ENCODE measurements at regions not wholly inside any gene's neighbourhood (a gene's known extent, or its start where the extent isn't known, plus 50 kb on each side); places are given as distances from the start of the nearest gene placed in this dataset.

GRCh38 chr3:162142511-162142910, 645.9 kb downstream of the OTOL1 start:
- Histone ChIP-seq H4K91ac (ENCODE audit: insufficient read length, low read depth, low read length) (no peak overlapping the region), H2BK5ac (ENCODE audit: insufficient read length, low read length) (no peak overlapping the region), H2AK5ac (ENCODE audit: insufficient read length, low read length) (no peak overlapping the region), H3K9me3 (ENCODE audit: control insufficient read depth, low read depth, low read length) (no peaks in the 10 kb centered on the region), H3K18ac (ENCODE audit: insufficient read length, low read depth, low read length) (no peak overlapping the region), H3K4me2 (ENCODE audit: insufficient read depth, insufficient read length, low read length) (no peak overlapping the region), H2BK15ac (ENCODE audit: low read depth, low read length) (no peak overlapping the region), H3K56ac (ENCODE audit: insufficient read length, low read depth, low read length) (no peak overlapping the region), H3K23me2 (ENCODE audit: insufficient read length, low read depth, low read length, poor library complexity, severe bottlenecking) (no peaks in the 10 kb centered on the region), H3K14ac (ENCODE audit: insufficient read depth, low read length) (no peak overlapping the region), H3K27ac (ENCODE audit: insufficient read length, low read depth, low read length) (no peak overlapping the region), H3K27me3 (ENCODE audit: insufficient read depth, low read length) (no peaks in the 10 kb centered on the region), H3K4me1 (ENCODE audit: insufficient read depth, low read length) (no peaks in the 10 kb centered on the region), H2BK120ac (ENCODE audit: low read depth, low read length, poor library complexity, severe bottlenecking) (no peak overlapping the region), H3K79me1 (ENCODE audit: insufficient read depth, low read depth, low read length, poor library complexity, severe bottlenecking) (no peaks in the 10 kb centered on the region), H4K5ac (ENCODE audit: insufficient read length, low read depth, low read length) (no peak overlapping the region), H2BK20ac (ENCODE audit: low read depth, low read length, poor library complexity, severe bottlenecking) (no peak overlapping the region), H3K79me2 (ENCODE audit: insufficient read depth, low read length) (no peaks in the 10 kb centered on the region), H3T11ph (ENCODE audit: low read length) (no peak overlapping the region), H3K9ac (ENCODE audit: extremely low read depth, insufficient read length, low read length) (no peak overlapping the region), H4K8ac (replicated peaks; ENCODE audit: insufficient read length, low read depth, low read length) (no peak overlapping the region), H3K4ac (ENCODE audit: low read depth, low read length) (no peak overlapping the region), H2AFZ (ENCODE audit: low read length) (no peak overlapping the region), H3K23ac (ENCODE audit: insufficient read length, low read depth, low read length) (no peak overlapping the region), H2BK12ac (ENCODE audit: insufficient read length, low read depth, low read length) (no peak overlapping the region), H4K20me1 (ENCODE audit: control insufficient read depth, insufficient read depth, insufficient read length) (no peaks in the 10 kb centered on the region)
- TF ChIP-seq CTCF (conservative IDR thresholded peaks at IDR 0.05): no peak
- Mint-ChIP-seq H3K4me1 (no peaks in the 10 kb centered on the region), H3K9me3 (no peaks in the 10 kb centered on the region), H3K27me3 (ENCODE audit: low read depth) (no peaks in the 10 kb centered on the region), H3K36me3 (ENCODE audit: insufficient read depth in 1 of 3, low read depth in 3 of 3) (no peaks in the 10 kb centered on the region), H3K4me3 (no peak overlapping the region), H3K27ac (no peak overlapping the region)
- no peak for DNase-seq
- WGBS (ENCODE audit: extremely low coverage, insufficient read length, low lambda C conversion rate): no CpG with 5 or more reads among the region's 2 CpGs

Measured in H9 (cell line).